ENCODE measurements at regions not wholly inside any gene's neighbourhood (a gene's known extent, or its start where the extent isn't known, plus 50 kb on each side); places are given as distances from the start of the nearest gene placed in this dataset.

GRCh38 chr11:115860246-115860645, 356.0 kb upstream of the CADM1 start:
- TF ChIP-seq POLR2A (IDR thresholded peaks at IDR 0.05), result no peak
- TF ChIP-seq CTCF (IDR thresholded peaks at IDR 0.05), result no peak
- no peak overlapping the region for H3K4me3 ChIP-seq
- no peaks in the 10 kb centered on the region for H3K36me3 ChIP-seq (replicated peaks in 1 of 2; ENCODE audit: insufficient read depth in 1 of 2, low read depth in 2 of 2)
- no peaks in the 10 kb centered on the region for H3K4me1 ChIP-seq
- H3K27ac ChIP-seq, result no peak overlapping the region
- no peak for DNase-seq
- no peak for ATAC-seq
- peaks cover 0 to 2% (median 0%) of the 10 kb centered on the region in 3 donors for H3K9me3 ChIP-seq
- intact Hi-C loops (cut with DNase I), result no loop called here
- no peaks in the 10 kb centered on the region for H3K27me3 ChIP-seq
- 70 to 75% methylated on average over 1 of the region's 1 CpG for WGBS, 2 donors

- TF ChIP-seq CTCF (IDR thresholded peaks at IDR 0.05) (no peak), POLR2A (IDR thresholded peaks at IDR 0.05) (no peak)
- DNase-seq (no peak), ATAC-seq (no peak)
- H3K27ac ChIP-seq, result no peak overlapping the region
- H3K9me3 ChIP-seq, result no peaks in the 10 kb centered on the region
- no peaks in the 10 kb centered on the region for H3K27me3 ChIP-seq
- H3K36me3 ChIP-seq (replicated peaks in 1 of 2; ENCODE audit: insufficient read depth in 1 of 2, low read depth in 2 of 2), result no peaks in the 10 kb centered on the region
- no peak overlapping the region for H3K4me3 ChIP-seq
- intact Hi-C loops (cut with DNase I), result no loop called here
- 71 to 78% methylated on average over 1 of the region's 1 CpG for WGBS, 2 donors
- H3K4me1 ChIP-seq, result no peaks in the 10 kb centered on the region
Measured at GRCh38 chr11:115848611-115849010, 344.4 kb upstream of the CADM1 start.

- H3K4me1 ChIP-seq, result no peaks in the 10 kb centered on the region
- DNase-seq (peak in 1 of 4 donors; percentile 8), ATAC-seq (no peak)
- H3K9me3 ChIP-seq, result no peaks in the 10 kb centered on the region
- H3K27ac ChIP-seq, result no peak overlapping the region
- H3K27me3 ChIP-seq, result no peaks in the 10 kb centered on the region
- no peaks in the 10 kb centered on the region for H3K36me3 ChIP-seq (replicated peaks in 1 of 2; ENCODE audit: insufficient read depth in 1 of 2, low read depth in 2 of 2)
- H3K4me3 ChIP-seq, result no peak overlapping the region
- intact Hi-C loops (cut with DNase I), result no loop called here
- TF ChIP-seq POLR2A (IDR thresholded peaks at IDR 0.05), result no peak
- no peak for TF ChIP-seq CTCF (IDR thresholded peaks at IDR 0.05)
- 4 to 14% methylated on average over 1 of the region's 1 CpG for WGBS, 2 donors
Measured at GRCh38 chr11:115848080-115848479, 343.9 kb upstream of the CADM1 start.

- Histone ChIP-seq H3K4me1 (no peaks in the 10 kb centered on the region), H3K9me3 (no peaks in the 10 kb centered on the region), H3K36me3 (replicated peaks in 1 of 2; ENCODE audit: insufficient read depth in 1 of 2, low read depth in 2 of 2) (no peaks in the 10 kb centered on the region), H3K27me3 (no peaks in the 10 kb centered on the region), H3K4me3 (no peak overlapping the region), H3K27ac (no peak overlapping the region)
- 76 to 78% methylated on average over 1 of the region's 1 CpG for WGBS, 2 donors
- ATAC-seq (no peak), DNase-seq (no peak)
- TF ChIP-seq CTCF (IDR thresholded peaks at IDR 0.05), result no peak
- TF ChIP-seq POLR2A (IDR thresholded peaks at IDR 0.05), result no peak
- intact Hi-C loops (cut with DNase I), result no loop called here
Measured at GRCh38 chr11:115845872-115846271, 341.7 kb upstream of the CADM1 start.

- Histone ChIP-seq H3K4me1 (no peaks in the 10 kb centered on the region), H3K9me3 (no peaks in the 10 kb centered on the region), H3K27me3 (no peaks in the 10 kb centered on the region), H3K36me3 (replicated peaks in 1 of 2; ENCODE audit: insufficient read depth in 1 of 2, low read depth in 2 of 2) (no peaks in the 10 kb centered on the region), H3K4me3 (no peak overlapping the region), H3K27ac (no peak overlapping the region)
- DNase-seq, result no peak
- TF ChIP-seq POLR2A (IDR thresholded peaks at IDR 0.05) (no peak), CTCF (IDR thresholded peaks at IDR 0.05) (no peak)
- intact Hi-C loops (cut with DNase I), result no loop called here
- no peak for ATAC-seq
- 48 to 51% methylated on average over 3 of the region's 3 CpGs for whole genome bisulfite sequencing, 2 donors
Measured at GRCh38 chr11:115843685-115844084, 339.5 kb upstream of the CADM1 start.
